ENCODE measurements at regions not wholly inside any gene's neighbourhood (a gene's known extent, or its start where the extent isn't known, plus 50 kb on each side); places are given as distances from the start of the nearest gene placed in this dataset.

DNA sequence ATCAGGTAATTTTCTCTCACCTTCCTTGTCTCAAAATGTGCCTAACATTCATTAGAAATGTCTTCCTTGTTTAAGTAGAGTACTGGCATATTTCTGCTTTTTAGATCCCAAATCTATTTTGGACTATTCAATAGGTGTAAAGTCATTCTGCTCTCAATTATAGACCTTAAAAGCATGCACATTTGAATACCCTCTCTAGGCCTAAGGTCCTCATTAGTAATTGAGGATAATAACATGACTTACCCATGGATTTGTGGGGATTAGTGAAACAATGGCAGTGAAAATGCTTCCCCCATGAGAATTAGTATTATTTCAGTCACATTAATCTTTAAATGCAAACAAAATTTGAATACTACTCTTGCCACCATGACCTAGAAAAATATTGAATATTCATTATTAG lies 1073.0 kb upstream of the CELF2 start:
- no peak for TF ChIP-seq POLR2AphosphoS5 (IDR thresholded peaks at IDR 0.05)
- TF ChIP-seq, protein P1, sequence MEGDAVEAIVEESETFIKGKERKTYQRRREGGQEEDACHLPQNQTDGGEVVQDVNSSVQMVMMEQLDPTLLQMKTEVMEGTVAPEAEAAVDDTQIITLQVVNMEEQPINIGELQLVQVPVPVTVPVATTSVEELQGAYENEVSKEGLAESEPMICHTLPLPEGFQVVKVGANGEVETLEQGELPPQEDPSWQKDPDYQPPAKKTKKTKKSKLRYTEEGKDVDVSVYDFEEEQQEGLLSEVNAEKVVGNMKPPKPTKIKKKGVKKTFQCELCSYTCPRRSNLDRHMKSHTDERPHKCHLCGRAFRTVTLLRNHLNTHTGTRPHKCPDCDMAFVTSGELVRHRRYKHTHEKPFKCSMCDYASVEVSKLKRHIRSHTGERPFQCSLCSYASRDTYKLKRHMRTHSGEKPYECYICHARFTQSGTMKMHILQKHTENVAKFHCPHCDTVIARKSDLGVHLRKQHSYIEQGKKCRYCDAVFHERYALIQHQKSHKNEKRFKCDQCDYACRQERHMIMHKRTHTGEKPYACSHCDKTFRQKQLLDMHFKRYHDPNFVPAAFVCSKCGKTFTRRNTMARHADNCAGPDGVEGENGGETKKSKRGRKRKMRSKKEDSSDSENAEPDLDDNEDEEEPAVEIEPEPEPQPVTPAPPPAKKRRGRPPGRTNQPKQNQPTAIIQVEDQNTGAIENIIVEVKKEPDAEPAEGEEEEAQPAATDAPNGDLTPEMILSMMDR (IDR thresholded peaks at IDR 0.05) = no peak
